T-helper 1 cell treated with Interleukin-12 subunit alpha and Interleukin-12 subunit beta and Interleukin-4 antibody, amounts not matched to agents 30 μg/mL and 1 μg/mL, for 36 hours (primary cell): ENCODE measurements at regions not wholly inside any gene's neighbourhood (a gene's known extent, or its start where the extent isn't known, plus 50 kb on each side); places are given as distances from the start of the nearest gene placed in this dataset.

Experiments used
- H3K27ac Mint-ChIP-seq: one replicate; pipeline ENCODE4 v1.8.0; 2021; ENCODE audit warnings: mild to moderate bottlenecking, mixed read lengths
- H3K27me3 Mint-ChIP-seq: one replicate; pipeline ENCODE4 v1.8.0; 2021; ENCODE audit warnings: low read depth, mixed read lengths
- H3K36me3 Mint-ChIP-seq: one replicate; pipeline ENCODE4 v1.8.0; 2021; ENCODE audit warnings: low read depth, mixed read lengths
- H3K4me1 Mint-ChIP-seq: one replicate; pipeline ENCODE4 v1.8.0; 2021; ENCODE audit warnings: low read depth, mixed read lengths
- H3K4me3 Mint-ChIP-seq: one replicate; pipeline ENCODE4 v1.8.0; 2021; ENCODE audit warnings: mild to moderate bottlenecking, moderate library complexity, mixed read lengths
- H3K9me3 Mint-ChIP-seq: one replicate; pipeline ENCODE4 v1.8.0; 2021; ENCODE audit warnings: mixed read lengths

GRCh38 chr2:30331869-30332268 is 100.5 kb downstream of the LBH start:
- H3K4me1 Mint-ChIP-seq: peaks cover 52% of the 10 kb centered on the region
- H3K36me3 Mint-ChIP-seq: no peaks in the 10 kb centered on the region
- no peak overlapping the region for H3K27ac Mint-ChIP-seq
- no peaks in the 10 kb centered on the region for H3K9me3 Mint-ChIP-seq
- H3K4me3 Mint-ChIP-seq: no peak overlapping the region
- H3K27me3 Mint-ChIP-seq: no peaks in the 10 kb centered on the region

- no peaks in the 10 kb centered on the region for H3K27me3 Mint-ChIP-seq
- peak overlapping the region; percentile 97 for H3K27ac Mint-ChIP-seq
- H3K4me3 Mint-ChIP-seq: peak overlapping the region; percentile 35
- H3K9me3 Mint-ChIP-seq: no peaks in the 10 kb centered on the region
- H3K36me3 Mint-ChIP-seq: peaks cover under 1% of the 10 kb centered on the region
- H3K4me1 Mint-ChIP-seq: peaks cover 61% of the 10 kb centered on the region
Observed at GRCh38 chr2:30332791-30333453, 101.6 kb downstream of the LBH start.

- H3K4me1 Mint-ChIP-seq: peaks cover 75% of the 10 kb centered on the region
- H3K4me3 Mint-ChIP-seq: peak overlapping the region; percentile 76
- no peaks in the 10 kb centered on the region for H3K9me3 Mint-ChIP-seq
- H3K36me3 Mint-ChIP-seq: peaks cover 4% of the 10 kb centered on the region
- peak overlapping the region; percentile 56 for H3K27ac Mint-ChIP-seq
- H3K27me3 Mint-ChIP-seq: no peaks in the 10 kb centered on the region
Observed at GRCh38 chr2:30334762-30335363, 103.5 kb downstream of the LBH start.

GRCh38 chr2:30336084-30336483 is 104.8 kb downstream of the LBH start:
- H3K27me3 Mint-ChIP-seq: no peaks in the 10 kb centered on the region
- H3K4me3 Mint-ChIP-seq: peak overlapping the region; percentile 76
- H3K4me1 Mint-ChIP-seq: peaks cover 72% of the 10 kb centered on the region
- no peaks in the 10 kb centered on the region for H3K9me3 Mint-ChIP-seq
- H3K36me3 Mint-ChIP-seq: peaks cover 4% of the 10 kb centered on the region
- H3K27ac Mint-ChIP-seq: peak overlapping the region; percentile 98

- Mint-ChIP-seq H3K27me3 (no peaks in the 10 kb centered on the region), H3K36me3 (peaks cover 11% of the 10 kb centered on the region), H3K4me3 (peak overlapping the region; percentile 76), H3K9me3 (peaks cover 9% of the 10 kb centered on the region), H3K27ac (peak overlapping the region; percentile 98), H3K4me1 (peaks cover 75% of the 10 kb centered on the region)
Observed at GRCh38 chr2:30336978-30337841, 105.9 kb downstream of the LBH start.

GRCh38 chr2:30338475-30338874 is 107.1 kb downstream of the LBH start:
- Mint-ChIP-seq H3K4me1 (peaks cover 65% of the 10 kb centered on the region), H3K27me3 (no peaks in the 10 kb centered on the region), H3K4me3 (no peak overlapping the region), H3K9me3 (peaks cover 17% of the 10 kb centered on the region), H3K27ac (peak overlapping the region; percentile 98), H3K36me3 (peaks cover 17% of the 10 kb centered on the region)

- H3K36me3 Mint-ChIP-seq: peaks cover 17% of the 10 kb centered on the region
- peaks cover 21% of the 10 kb centered on the region for H3K9me3 Mint-ChIP-seq
- H3K4me3 Mint-ChIP-seq: no peak overlapping the region
- no peaks in the 10 kb centered on the region for H3K27me3 Mint-ChIP-seq
- peak overlapping the region; percentile 98 for H3K27ac Mint-ChIP-seq
- H3K4me1 Mint-ChIP-seq: peaks cover 59% of the 10 kb centered on the region
Observed at GRCh38 chr2:30339071-30339470, 107.7 kb downstream of the LBH start.

- Mint-ChIP-seq H3K4me3 (no peak overlapping the region), H3K36me3 (peaks cover 17% of the 10 kb centered on the region), H3K9me3 (peaks cover 21% of the 10 kb centered on the region), H3K27me3 (no peaks in the 10 kb centered on the region), H3K4me1 (peaks cover 33% of the 10 kb centered on the region), H3K27ac (no peak overlapping the region)
Observed at GRCh38 chr2:30341500-30342267, 105.4 kb upstream of the LCLAT1 start.

- Mint-ChIP-seq H3K36me3 (peaks cover 11% of the 10 kb centered on the region), H3K4me1 (peaks cover 7% of the 10 kb centered on the region), H3K27ac (peak overlapping the region; percentile 31), H3K4me3 (no peak overlapping the region), H3K9me3 (peaks cover 18% of the 10 kb centered on the region), H3K27me3 (no peaks in the 10 kb centered on the region)
Observed at GRCh38 chr2:30346471-30347169, 100.4 kb upstream of the LCLAT1 start.

- Mint-ChIP-seq H3K4me1 (peaks cover 6% of the 10 kb centered on the region), H3K4me3 (no peak overlapping the region), H3K9me3 (peaks cover 1% of the 10 kb centered on the region), H3K27me3 (no peaks in the 10 kb centered on the region), H3K27ac (no peak overlapping the region), H3K36me3 (no peaks in the 10 kb centered on the region)
Observed at GRCh38 chr2:30348825-30349224, 98.2 kb upstream of the LCLAT1 start.

- Mint-ChIP-seq H3K27me3 (no peaks in the 10 kb centered on the region), H3K4me3 (no peak overlapping the region), H3K4me1 (peaks cover 6% of the 10 kb centered on the region), H3K27ac (no peak overlapping the region), H3K36me3 (no peaks in the 10 kb centered on the region), H3K9me3 (no peaks in the 10 kb centered on the region)
Observed at GRCh38 chr2:30349691-30350090, 97.4 kb upstream of the LCLAT1 start.

- Mint-ChIP-seq H3K4me3 (no peak overlapping the region), H3K4me1 (peaks cover 6% of the 10 kb centered on the region), H3K27ac (no peak overlapping the region), H3K27me3 (no peaks in the 10 kb centered on the region), H3K9me3 (no peaks in the 10 kb centered on the region), H3K36me3 (no peaks in the 10 kb centered on the region)
Observed at GRCh38 chr2:30351116-30351515, 95.9 kb upstream of the LCLAT1 start.

- Mint-ChIP-seq H3K9me3 (no peaks in the 10 kb centered on the region), H3K27ac (no peak overlapping the region), H3K36me3 (no peaks in the 10 kb centered on the region), H3K4me3 (no peak overlapping the region), H3K27me3 (no peaks in the 10 kb centered on the region), H3K4me1 (peaks cover 6% of the 10 kb centered on the region)
Observed at GRCh38 chr2:30351949-30352348, 95.1 kb upstream of the LCLAT1 start.

- Mint-ChIP-seq H3K36me3 (no peaks in the 10 kb centered on the region), H3K9me3 (no peaks in the 10 kb centered on the region), H3K27me3 (peaks cover 5% of the 10 kb centered on the region), H3K4me1 (peaks cover 3% of the 10 kb centered on the region), H3K27ac (no peak overlapping the region), H3K4me3 (no peak overlapping the region)
Observed at GRCh38 chr2:30354150-30354549, 92.9 kb upstream of the LCLAT1 start.
